SK-N-SH (cell line): ENCODE measurements at regions not wholly inside any gene's neighbourhood (a gene's known extent, or its start where the extent isn't known, plus 50 kb on each side); places are given as distances from the start of the nearest gene placed in this dataset.

ENCODE experiments used
- CTCF ChIP-seq: fragments of 200-600 bp; sonication (generic); IDR thresholded peaks from 2 replicates; pipeline ENCODE4 v1.6.1; 2017; ENCODE audit warnings: antibody characterized with exemption, mild to moderate bottlenecking, moderate library complexity
- EP300 ChIP-seq, 2 experiments: IDR thresholded peaks; 2 replicates each; pipeline versions ENCODE4 v1.4.0 to v1.6.1; 2012; ENCODE audit warnings: borderline replicate concordance in 1 of 2, low read depth in 1 of 2, low read length in 1 of 2

GRCh38 chr22:26800858-26801257 is 143.5 kb downstream of the MIAT start:
- TF ChIP-seq CTCF = no peak
- TF ChIP-seq EP300 (IDR thresholded peaks at IDR 0.05; ENCODE audit: borderline replicate concordance in 1 of 2, low read depth in 1 of 2, low read length in 1 of 2) = no peak
